NCI-H2029 treated with DMSO at 0.1 percent for 48 hours (cell line): ENCODE measurements at regions not wholly inside any gene's neighbourhood (a gene's known extent, or its start where the extent isn't known, plus 50 kb on each side); places are given as distances from the start of the nearest gene placed in this dataset.

Experiments
- DNase-seq: peaks from one replicate; lab custom pipeline; 2025; lab: John Stamatoyannopoulos, UW

DNA sequence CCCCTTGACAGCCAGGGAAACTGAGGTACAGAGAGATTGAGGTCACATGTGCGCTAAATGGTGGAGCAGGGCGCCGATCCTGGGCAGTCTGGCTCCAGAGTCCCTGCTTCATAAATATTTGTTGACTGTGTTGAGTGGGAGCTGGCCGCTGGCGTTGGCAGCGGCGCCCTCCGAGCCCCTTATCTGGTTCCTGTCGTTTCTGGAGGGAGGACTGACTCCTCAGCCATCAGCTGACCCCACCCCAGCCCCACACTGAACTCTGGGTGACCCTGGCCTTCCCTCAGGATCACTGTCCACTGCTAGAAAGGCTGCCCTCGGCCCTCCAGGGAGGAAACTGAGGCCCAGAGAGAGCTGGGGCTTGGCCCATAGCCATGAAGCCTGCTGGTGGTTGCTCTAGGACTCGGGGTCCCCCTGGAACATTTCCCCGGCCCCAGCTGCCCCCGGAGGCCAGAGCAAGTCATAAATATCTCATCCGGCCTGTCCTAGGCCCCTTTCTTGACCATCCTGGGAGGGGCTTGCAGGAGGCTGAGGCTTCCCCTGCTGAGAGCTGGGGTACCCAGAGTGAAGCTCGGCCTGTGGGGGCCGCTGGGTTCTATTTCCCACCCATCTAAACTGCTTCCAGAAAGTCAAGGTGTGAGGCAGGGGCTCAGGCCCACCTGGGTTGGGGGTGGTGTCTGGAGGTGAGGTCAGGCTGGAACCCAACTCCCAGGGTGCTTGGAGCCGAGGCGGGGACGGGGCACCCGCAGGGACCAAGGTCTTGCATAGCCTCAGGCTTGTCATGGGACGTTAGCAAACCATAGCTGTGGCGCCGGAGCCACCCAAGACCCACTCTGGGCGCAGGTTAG lies 51.7 kb upstream of the GSE1 start:
- no peak for DNase-seq

DNA sequence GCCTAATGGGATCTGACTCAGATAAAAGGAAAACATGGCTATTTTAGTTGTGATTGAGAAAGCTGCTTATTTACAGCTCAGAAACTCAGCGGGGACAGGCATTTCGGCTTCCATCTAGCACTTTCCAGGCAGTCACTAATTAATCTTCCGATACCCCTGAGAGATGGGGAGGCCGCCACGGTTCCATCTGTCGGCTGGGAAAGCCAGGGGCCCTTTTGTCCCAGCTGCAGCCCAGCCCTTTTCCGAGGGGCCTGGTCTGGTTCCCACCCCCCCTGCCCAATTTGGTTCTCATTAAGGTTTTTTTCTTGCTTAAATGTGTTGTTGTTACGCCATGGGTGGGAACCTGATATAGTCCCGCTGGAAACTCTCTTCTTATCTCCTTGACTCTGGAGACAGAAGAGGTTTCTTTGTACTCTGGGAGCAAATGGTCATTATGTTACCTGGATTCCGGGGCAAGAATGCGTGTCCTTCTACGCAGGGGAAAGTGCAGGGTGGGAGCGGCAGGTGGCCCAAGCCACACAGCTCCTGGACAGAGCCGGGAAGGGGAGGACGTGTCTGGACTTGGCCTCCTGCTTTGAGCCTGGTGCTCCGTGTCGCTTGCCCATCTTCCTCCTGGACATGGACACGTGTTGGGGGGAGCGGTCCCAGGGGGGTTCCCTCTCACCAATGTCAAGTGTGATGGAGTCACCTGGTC lies 50.9 kb upstream of the GSE1 start:
- DNase-seq = no peak

DNA sequence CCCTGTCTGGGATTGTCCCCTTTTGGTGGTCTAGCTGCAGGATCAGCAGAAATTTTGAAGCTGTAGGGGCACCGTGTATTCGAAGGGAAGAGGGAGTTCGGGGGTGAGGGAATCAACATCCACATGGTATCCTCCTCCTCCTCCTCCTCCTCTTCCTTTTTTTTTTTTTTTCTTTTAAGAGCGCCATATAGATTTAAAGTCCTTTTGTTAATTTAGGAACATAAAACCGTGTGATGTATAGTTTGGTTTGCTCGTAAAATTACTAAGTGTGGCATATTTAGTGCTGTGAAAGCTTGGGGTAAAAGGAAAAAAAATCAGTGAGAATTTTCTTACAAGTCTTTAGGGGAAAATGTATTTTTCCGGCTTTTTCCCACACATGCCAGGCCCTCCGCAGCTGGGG lies 50.1 kb upstream of the GSE1 start:
- DNase-seq = no peak
